Nucleus accumbens (tissue), 56 donors: ENCODE measurements at regions not wholly inside any gene's neighbourhood (a gene's known extent, or its start where the extent isn't known, plus 50 kb on each side); places are given as distances from the start of the nearest gene placed in this dataset.
"Not testable (repeated sequence)": the region's sequence is repeated elsewhere in the genome, so short reads cannot be mapped to it uniquely, and the experiment has no call there.

ENCODE experiments used
- DNase-seq, 56 donors: peaks; one replicate each; lab custom pipeline; 2025; lab: John Stamatoyannopoulos, UW

GRCh38 chr5:145050181-145050580 is 785.0 kb downstream of the PRELID2 start:
- DNase-seq: no peak

GRCh38 chr5:145044970-145045369 is 790.2 kb downstream of the PRELID2 start:
- DNase-seq: no peak

GRCh38 chr5:145028626-145029025 is 806.5 kb downstream of the PRELID2 start:
- DNase-seq: no peak

GRCh38 chr5:145027286-145027685 is 807.9 kb downstream of the PRELID2 start:
- DNase-seq: no peak

GRCh38 chr5:145025775-145026174 is 809.4 kb downstream of the PRELID2 start:
- DNase-seq: no peak

DNA sequence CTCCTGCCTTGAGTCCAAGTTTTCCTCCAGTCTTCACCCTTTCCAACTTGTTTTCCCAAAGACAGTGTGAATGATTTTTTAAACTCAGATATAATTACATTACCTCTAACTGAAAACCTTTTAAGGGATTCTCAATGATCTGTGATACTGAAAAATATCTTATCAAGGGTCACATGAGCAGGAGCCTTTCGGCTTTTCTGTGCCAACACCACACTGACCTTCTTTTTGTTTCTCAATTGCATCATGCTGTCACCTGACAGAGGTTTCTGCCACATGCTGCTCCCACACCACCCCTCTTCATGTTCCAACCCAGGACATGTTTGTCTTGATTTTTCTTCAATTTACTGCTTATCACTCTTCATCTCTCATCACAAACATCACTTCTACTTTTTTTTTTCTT is 820.0 kb downstream of the PRELID2 start:
- DNase-seq: no peak

DNA sequence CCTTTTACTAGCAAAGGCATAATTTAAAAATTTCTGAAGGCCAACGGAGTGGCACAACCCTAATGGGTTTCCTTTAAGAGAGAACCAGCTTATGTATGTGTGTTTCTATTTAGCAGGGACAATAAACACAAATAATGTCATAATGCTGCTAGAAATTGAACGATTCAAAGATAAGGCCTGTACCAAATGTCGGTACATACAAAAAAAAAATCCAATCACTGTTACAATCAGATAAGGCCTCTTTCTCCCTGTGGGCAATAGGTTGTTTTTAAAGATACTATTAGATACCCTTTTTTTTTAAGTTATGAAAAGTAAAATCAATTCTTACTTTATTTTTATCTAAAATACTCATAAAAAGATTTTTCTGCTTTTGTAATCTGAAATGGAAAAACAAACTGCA is 821.0 kb downstream of the PRELID2 start:
- no peak for DNase-seq

- DNase-seq: no peak
Measured at GRCh38 chr5:145010834-145011233, 824.3 kb downstream of the PRELID2 start.

- DNase-seq: no peak
Measured at GRCh38 chr5:145008876-145009530, 826.1 kb downstream of the PRELID2 start.

- DNase-seq: not testable (repeated sequence)
Measured at GRCh38 chr5:144994356-144994755, 823.7 kb downstream of the KCTD16 start.

- DNase-seq: no peak
Measured at GRCh38 chr5:144983101-144983500, 812.4 kb downstream of the KCTD16 start.

DNA sequence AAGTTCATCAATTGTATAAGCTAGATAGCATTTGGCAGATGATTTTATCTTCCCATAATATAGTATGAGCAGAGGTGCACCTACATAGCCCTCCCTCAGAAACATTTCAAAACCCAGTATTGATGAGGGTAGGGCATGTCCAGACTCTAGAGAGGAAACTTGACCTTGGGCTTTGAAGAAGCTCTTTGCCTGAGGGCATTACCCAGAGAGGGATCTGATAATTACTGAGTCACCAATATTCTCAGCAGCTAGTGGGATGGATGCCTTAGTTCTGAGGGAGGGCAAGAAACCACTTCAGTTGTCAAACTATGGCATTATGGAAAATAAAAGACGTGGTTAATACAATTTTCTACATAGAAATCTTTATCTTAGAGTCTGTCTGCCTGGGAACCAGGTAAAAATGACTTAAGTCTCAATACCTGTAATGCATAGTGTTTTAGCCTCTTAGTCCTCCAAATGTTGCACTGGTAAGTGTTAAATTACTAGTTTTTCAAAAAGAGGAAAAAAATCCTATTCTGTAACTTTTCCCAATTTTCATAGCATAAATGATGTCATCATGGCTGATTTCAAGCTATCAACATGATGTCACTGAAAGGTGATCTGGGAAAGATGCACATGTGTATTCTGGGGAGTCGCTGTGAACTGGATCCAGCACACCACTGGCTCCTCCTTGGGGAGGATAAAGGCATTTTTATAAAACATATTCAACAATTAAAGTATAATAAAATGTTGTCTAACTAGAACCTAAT is 809.0 kb downstream of the KCTD16 start:
- no peak for DNase-seq

GRCh38 chr5:144972317-144972716 is 801.6 kb downstream of the KCTD16 start:
- DNase-seq: no peak

DNA sequence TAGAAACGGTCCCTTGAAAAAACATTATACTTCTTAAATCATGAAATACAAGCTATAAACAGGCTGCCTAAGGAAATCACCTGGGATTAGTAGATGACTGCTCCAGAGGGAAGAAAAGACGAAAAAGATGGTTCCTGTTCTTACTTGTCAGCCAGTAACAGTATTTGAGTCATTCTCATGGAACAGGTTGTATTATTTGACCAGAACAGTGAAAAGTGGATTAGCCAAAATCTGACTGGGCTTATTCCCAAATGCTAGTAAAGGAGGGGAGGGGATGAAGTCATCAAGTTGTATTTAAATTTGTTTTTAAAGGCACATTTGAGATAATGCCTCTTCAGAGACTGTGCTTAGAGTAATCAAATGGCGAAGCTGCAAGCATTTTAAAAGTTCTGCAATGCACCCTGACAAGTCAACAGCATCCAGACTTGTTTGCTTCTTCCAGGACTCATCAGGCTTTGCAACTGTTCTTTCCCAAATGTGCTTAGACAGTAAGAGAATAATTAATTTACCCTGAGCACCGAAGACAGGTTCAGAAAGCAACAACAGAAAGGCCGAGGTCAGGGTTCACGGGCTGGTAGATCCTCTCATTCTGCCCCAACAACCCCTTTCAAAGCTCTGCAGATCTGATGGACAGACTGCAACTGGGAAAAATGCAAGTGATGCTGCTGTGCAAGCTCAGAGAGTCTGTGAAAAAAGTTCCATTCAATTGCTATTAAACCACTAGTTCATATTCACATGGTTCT is 800.6 kb downstream of the KCTD16 start:
- no peak for DNase-seq

GRCh38 chr5:144960296-144960695 is 789.6 kb downstream of the KCTD16 start:
- DNase-seq: no peak

GRCh38 chr5:144958002-144958401 is 787.3 kb downstream of the KCTD16 start:
- DNase-seq: no peak

- DNase-seq: no peak
Measured at GRCh38 chr5:144950996-144951395, 780.3 kb downstream of the KCTD16 start.

- no peak for DNase-seq
Measured at GRCh38 chr5:144947023-144947422, 776.4 kb downstream of the KCTD16 start.

- no peak for DNase-seq
Measured at GRCh38 chr5:144945503-144945902, 774.8 kb downstream of the KCTD16 start.

GRCh38 chr5:144944936-144945335 is 774.3 kb downstream of the KCTD16 start:
- DNase-seq: no peak

- no peak for DNase-seq
Measured at GRCh38 chr5:144941004-144941403, 770.3 kb downstream of the KCTD16 start.

DNA sequence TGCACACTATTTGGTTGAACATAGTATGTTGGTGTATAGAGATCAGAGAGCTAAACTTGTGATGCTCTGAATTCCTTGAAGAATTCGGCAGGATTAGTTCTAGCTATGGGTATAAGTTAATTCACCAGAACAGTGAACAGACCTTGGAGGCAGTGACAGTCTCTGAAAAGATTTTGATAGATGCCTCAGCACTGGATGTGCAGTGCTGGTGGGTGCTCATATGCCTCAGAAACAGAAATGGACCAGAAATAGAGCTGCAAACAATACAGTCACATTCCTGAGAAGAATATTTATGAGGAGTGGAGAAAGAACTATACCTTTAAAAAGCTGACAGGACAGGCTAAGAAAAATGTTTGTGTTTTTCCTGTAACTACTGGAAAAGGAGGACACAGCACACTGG is 747.7 kb downstream of the KCTD16 start:
- no peak for DNase-seq
